Activated CD8-positive, alpha-beta memory T cell treated with anti-CD3 and anti-CD28 coated beads for 1 hour (primary cell): ENCODE measurements at regions not wholly inside any gene's neighbourhood (a gene's known extent, or its start where the extent isn't known, plus 50 kb on each side); places are given as distances from the start of the nearest gene placed in this dataset.

Source experiments
- DNase-seq, 2 donors: peaks; one replicate each; pipeline ENCODE4 v3.0.0-alpha.2; 2020; ENCODE audit warnings: low read depth in 1 of 2; ENCODE audit errors: extremely low read depth in 1 of 2

DNA sequence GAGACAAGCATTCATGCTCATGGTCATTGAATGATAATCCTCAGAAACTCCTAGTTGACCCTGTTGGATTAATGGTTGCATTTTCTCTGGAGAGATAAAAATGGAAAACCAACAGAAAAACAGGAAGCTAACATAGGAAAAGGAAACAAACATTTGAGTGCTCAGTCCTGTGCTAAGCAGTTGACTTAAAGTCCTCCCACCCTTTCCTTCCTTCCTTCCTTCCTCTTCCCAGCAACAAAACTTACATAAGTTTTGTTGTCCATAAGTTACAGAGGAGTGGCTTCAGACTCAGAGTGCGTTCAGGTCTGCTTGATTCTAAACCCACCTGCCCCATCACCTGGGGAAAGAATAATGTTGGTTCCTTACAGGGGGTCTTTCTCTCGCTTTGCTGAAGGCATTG is 163.8 kb upstream of the RGMA start:
- no peak for DNase-seq

- no peak for DNase-seq
Observed at GRCh38 chr15:93250950-93251349, 161.9 kb upstream of the RGMA start.

GRCh38 chr15:93250209-93250608 is 161.2 kb upstream of the RGMA start:
- no peak for DNase-seq

DNA sequence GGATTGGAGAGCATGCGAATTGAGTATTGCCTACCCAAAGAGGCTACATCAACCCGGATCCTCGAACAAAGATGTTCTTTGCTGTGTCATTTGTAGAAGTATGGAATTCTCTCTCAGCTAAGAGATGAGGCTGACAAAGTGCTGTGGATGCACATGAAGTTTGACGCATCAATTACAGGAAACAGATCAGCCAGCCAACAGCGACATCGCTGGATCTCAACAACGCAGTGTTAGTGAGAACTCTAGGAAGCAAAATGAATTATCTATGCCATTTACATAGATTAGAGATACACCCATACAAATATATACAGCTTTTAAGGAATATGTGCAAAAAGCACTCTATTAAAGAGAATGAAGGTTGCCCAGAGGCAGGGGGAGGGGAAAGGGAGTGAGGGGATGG is 160.6 kb upstream of the RGMA start:
- DNase-seq, result no peak

DNA sequence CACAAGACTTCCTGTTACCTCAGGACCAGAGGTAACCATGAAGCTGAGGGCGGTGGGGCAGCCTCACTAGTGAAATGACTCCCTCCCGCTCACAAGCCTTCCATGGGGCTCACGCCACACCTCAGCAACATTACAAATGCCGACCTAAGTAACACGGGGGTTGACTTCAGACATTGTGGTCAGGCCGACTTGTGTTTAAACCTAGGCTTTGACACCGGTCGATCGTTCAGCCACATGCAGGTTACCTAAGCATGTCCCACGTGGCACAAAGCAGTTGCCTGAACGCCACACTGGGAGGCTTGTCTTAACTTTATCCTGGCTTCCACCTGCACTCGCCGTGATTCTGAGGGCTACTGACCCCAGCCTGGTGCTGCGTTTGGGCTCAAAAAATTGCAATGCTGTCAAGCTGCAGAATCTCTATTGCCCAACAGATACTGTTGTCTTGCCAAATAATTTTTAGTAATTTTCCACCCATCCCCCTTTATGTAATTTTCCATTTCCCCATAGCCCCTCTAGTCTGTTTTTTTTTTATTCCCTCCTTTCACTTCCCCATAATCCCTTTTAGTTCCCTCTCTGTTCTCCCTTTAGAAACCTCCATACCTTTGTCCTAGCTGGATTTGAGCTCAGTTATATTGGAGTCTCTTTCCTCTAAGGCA is 158.6 kb upstream of the RGMA start:
- no peak for DNase-seq

DNA sequence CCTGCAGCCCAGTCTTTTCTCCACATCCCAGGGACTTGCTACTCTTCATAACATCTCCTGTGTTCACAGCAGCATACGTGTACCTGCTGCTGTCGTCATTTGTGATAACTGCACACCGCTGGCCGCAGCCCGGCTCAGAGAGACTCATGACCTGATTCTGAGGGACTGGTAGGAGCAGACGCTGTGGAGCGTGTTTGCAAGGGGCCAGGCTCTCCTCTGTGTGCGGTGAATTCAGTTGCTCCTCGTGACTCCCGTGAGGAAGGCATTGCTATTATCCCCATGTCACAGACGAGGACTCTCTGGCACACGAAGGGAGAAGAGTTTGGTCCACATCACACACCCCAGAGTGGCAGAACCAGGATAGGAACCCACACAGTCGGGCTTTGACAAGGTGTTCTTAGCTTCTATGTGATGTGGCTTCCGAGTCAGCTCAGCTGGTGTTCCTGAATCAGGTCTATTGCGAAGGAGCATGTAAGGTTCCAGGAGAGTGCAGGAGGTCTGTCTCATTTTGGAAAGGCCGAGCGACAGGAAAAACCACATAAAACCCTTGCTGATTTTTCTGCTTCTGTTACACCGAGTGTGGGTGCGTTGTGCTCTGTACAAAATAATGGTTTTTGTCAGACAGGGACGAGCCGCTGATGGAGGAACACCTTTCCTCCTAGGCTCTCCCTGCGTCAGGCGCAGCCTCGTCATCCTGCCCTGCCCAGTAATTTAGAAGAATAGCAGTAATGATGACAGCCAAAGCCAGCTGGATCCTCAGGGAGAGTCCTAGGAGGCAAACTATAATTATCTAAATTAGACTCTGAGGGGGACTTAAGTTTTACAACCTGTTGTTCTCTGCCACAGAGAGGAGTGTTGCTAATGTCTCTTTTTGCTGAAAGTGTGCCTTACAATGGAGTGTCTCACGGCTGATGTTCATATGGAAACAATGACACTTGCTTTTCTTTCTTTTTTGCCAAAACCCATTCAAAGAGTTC is 157.5 kb upstream of the RGMA start:
- DNase-seq, result no peak

- no peak for DNase-seq
Observed at GRCh38 chr15:93245661-93246042, 156.6 kb upstream of the RGMA start.

- DNase-seq, result no peak
Observed at GRCh38 chr15:93244696-93245660, 156.0 kb upstream of the RGMA start.

GRCh38 chr15:93243573-93243972 is 154.6 kb upstream of the RGMA start:
- DNase-seq, result no peak

GRCh38 chr15:93241696-93242585 is 152.9 kb upstream of the RGMA start:
- DNase-seq, result no peak

DNA sequence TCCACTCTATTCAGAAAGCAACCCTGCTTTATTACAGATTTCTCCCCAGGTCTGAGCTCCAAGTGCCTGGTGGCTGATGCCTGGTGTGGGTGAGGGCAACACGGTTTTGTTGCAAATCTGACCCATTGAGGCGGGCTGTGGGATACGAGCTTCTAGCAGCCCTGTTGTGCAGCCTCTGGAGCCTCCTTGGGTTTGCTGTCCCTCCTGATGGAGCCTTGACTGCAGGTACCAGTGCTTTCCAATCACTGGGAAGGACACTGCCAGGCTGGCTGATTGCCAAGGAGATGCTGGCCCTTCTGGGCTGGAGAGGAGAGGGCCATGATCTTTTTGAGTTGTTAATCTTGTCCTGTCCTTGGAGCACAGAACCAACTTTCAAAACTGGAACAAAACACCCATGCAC is 151.0 kb upstream of the RGMA start:
- DNase-seq, result no peak

- no peak for DNase-seq
Observed at GRCh38 chr15:93239591-93239990, 150.6 kb upstream of the RGMA start.

DNA sequence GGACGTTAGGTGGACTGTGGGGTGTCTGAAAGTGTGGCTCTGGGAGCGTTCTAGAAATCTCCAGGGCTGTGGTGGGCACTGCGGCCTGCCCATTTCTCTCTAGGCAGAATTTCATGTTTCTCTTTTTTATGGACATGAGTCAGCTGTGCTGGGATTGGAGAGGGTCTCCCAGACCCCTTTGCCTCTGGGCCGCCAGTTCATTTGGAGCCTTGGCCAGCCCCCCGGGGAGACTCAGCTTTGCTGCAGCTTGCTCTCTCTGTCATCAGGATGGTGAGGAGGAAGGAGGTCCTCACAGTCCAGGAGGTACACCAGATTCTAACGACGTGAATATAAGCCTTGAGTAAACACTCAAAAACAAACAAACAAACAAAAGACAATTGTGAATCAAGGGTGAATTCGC is 149.6 kb upstream of the RGMA start:
- DNase-seq, result no peak

DNA sequence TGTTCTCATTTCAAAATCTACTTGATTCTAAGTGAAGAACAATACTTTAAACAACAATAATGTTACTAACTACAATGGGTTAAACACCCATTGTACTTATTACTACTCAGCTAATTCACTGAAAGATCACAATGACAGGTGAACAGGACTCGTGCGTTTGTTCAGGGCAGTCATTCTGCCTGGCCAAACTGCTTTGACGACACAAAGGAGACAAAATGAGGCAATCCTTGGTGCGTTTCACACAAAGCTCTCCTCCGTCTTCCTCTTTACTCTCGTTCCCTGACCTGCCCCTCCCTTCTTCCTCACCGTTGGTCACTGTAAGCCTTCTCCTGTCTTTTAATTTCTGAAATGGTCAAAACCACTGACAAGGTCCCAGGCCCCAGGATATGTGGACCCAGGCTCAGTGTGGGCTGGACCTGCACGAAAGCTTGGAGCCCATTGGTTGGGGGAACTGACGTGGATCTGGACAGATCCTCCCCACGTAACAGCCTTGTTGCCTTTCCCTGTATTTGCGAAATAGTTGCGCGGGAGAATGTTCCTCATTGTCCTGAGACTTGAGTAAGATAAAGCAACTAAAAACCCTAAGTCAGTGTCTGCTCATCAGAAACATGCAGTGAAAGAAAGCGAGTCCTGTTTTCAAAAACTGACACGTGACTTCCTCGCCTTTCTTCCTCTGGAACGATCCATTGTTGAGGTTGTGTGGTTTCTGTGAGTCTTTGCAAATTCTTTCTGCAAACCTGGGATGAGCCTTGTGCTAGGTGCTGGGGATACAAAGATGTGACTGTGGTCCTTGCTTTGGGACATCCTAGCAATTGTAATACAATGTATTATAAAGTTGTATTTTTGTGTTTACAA is 147.1 kb upstream of the RGMA start:
- no peak for DNase-seq

DNA sequence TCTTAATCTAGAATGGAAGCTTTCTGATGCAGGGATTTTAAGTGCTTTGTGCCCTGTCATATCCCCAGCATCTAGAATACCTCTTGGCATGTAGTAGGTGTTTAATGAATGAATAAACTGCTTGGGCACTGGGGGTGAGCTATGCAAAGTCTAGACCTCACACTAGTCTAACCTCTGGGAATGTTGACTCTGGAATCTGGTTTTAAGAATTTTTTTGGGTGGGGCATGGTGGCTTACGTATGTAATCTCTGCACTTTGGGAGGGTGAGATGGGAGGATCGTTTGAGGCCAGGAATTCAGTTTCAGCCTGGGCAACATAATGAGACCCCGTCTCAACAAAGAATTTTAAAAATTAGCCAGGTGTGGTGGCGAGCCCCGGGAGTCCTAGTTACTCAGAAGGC is 146.3 kb upstream of the RGMA start:
- DNase-seq, result no peak

GRCh38 chr15:93233710-93234109 is 144.7 kb upstream of the RGMA start:
- no peak for DNase-seq

GRCh38 chr15:93232845-93233244 is 143.8 kb upstream of the RGMA start:
- no peak for DNase-seq

DNA sequence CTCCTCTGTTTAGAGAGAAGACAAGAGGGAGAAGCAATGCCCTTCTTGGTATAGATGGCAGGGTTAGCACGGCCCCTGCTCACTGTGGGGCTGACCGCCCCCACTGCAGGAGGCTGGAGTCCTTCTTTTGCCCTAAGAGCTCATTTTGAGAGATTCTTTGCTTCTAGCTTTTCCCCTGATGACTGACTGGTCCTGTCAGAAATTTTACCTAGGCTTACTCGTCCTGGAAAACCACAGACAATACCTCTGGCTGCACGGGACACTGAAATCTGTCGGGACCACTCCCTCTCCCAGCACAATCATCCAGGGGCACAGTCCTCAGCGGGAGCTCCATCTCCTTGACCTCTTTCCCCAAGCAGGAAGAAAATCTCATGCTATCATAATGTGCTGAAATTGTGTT is 143.0 kb upstream of the RGMA start:
- DNase-seq, result no peak

- no peak for DNase-seq
Observed at GRCh38 chr15:93231261-93231925, 142.4 kb upstream of the RGMA start.
